ENCODE measurements at regions not wholly inside any gene's neighbourhood (a gene's known extent, or its start where the extent isn't known, plus 50 kb on each side); places are given as distances from the start of the nearest gene placed in this dataset.

GRCh38 chr5:120901199-120901598 lies 437.1 kb downstream of the PRR16 start:
- CTCF ChIA-PET, result no interaction called here
- BruUV-seq (replicated peaks), result no TSS peak
- DNase-seq (ENCODE audit: low read depth, low spot score), result no peak

More at GRCh38 chr5:120901199-120901598, 437.1 kb downstream of the PRR16 start:
- intact Hi-C loops (cut with micrococcal nuclease), result no loop called here
- H3K27me3 ChIP-seq (ENCODE audit: insufficient read depth, low read length), result no peaks in the 10 kb centered on the region
- no peak overlapping the region for H2AFZ ChIP-seq (ENCODE audit: low read depth, low read length, poor library complexity, severe bottlenecking)
- POLR2A ChIA-PET, result no interaction called here
- no peaks in the 10 kb centered on the region for H3K36me3 ChIP-seq (ENCODE audit: control insufficient read depth in 1 of 2, insufficient read depth in 2 of 2, low read length in 2 of 2)
- no peaks in the 10 kb centered on the region for H3K9me3 ChIP-seq (ENCODE audit: control insufficient read depth in 1 of 2, insufficient read depth in 1 of 2, low read depth in 1 of 2, low read length in 2 of 2)
- H3K9ac ChIP-seq (ENCODE audit: low read length), result no peak overlapping the region
- no peak for ATAC-seq
- peaks cover 4% of the 10 kb centered on the region; the same call in 1 of the 2 replicates for H3K9me2 ChIP-seq (ENCODE audit: insufficient read depth)
- no peak overlapping the region for H3K27ac ChIP-seq (ENCODE audit: low read depth, low read length)
- no peak for TF ChIP-seq EGR1 (IDR thresholded peaks at IDR 0.05; ENCODE audit: low read depth)
- no peak for TF ChIP-seq ZFX (IDR thresholded peaks at IDR 0.05)
- TF ChIP-seq ZNF274 (IDR thresholded peaks at IDR 0.05; ENCODE audit: low read depth, low read length), result no peak
- no peak for TF ChIP-seq POLR2A (IDR thresholded peaks at IDR 0.05; ENCODE audit: borderline replicate concordance, extremely low read depth, insufficient read depth, insufficient read length)
- TF ChIP-seq SP1 (IDR thresholded peaks at IDR 0.05; ENCODE audit: low read depth), result no peak
- no peak for TF ChIP-seq POLR2AphosphoS5 (IDR thresholded peaks at IDR 0.05; ENCODE audit: low read depth, low read length)
- TF ChIP-seq MAX (IDR thresholded peaks at IDR 0.05), result no peak
- TF ChIP-seq, protein P1, sequence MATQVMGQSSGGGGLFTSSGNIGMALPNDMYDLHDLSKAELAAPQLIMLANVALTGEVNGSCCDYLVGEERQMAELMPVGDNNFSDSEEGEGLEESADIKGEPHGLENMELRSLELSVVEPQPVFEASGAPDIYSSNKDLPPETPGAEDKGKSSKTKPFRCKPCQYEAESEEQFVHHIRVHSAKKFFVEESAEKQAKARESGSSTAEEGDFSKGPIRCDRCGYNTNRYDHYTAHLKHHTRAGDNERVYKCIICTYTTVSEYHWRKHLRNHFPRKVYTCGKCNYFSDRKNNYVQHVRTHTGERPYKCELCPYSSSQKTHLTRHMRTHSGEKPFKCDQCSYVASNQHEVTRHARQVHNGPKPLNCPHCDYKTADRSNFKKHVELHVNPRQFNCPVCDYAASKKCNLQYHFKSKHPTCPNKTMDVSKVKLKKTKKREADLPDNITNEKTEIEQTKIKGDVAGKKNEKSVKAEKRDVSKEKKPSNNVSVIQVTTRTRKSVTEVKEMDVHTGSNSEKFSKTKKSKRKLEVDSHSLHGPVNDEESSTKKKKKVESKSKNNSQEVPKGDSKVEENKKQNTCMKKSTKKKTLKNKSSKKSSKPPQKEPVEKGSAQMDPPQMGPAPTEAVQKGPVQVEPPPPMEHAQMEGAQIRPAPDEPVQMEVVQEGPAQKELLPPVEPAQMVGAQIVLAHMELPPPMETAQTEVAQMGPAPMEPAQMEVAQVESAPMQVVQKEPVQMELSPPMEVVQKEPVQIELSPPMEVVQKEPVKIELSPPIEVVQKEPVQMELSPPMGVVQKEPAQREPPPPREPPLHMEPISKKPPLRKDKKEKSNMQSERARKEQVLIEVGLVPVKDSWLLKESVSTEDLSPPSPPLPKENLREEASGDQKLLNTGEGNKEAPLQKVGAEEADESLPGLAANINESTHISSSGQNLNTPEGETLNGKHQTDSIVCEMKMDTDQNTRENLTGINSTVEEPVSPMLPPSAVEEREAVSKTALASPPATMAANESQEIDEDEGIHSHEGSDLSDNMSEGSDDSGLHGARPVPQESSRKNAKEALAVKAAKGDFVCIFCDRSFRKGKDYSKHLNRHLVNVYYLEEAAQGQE (IDR thresholded peaks at IDR 0.05; ENCODE audit: low read depth), result no peak
- no peaks in the 10 kb centered on the region for H3K79me2 ChIP-seq (ENCODE audit: insufficient read depth, low read length)
- H4K20me1 ChIP-seq (ENCODE audit: insufficient read depth), result no peaks in the 10 kb centered on the region
- no peak overlapping the region for H3K4me2 ChIP-seq (ENCODE audit: low read length)
- no peak overlapping the region for H3K4me3 ChIP-seq (replicated peaks in 1 of 2; ENCODE audit: low read depth in 1 of 2, low read length in 2 of 2)
- no peaks in the 10 kb centered on the region for H3K4me1 ChIP-seq (ENCODE audit: control insufficient read depth in 1 of 2, insufficient read depth in 2 of 2, low read length in 2 of 2)
- RAD21 ChIA-PET (ENCODE audit: low non-redundant PET in 1 of 2, low total read pairs in 2 of 2, uncharacterized antibody in 2 of 2, unreplicated experiment in 2 of 2), result no interaction called here

All from HCT116 (cell line).